ENCODE measurements at regions not wholly inside any gene's neighbourhood (a gene's known extent, or its start where the extent isn't known, plus 50 kb on each side); places are given as distances from the start of the nearest gene placed in this dataset.

- DNase-seq: no peak
These were observed 56.6 kb downstream of the HLA-G start for GRCh38 chr6:29884261-29884660.

GRCh38 chr6:29886701-29887100 is 55.6 kb upstream of the HLA-A start:
- no peak for DNase-seq

GRCh38 chr6:29887330-29887818 is 55.0 kb upstream of the HLA-A start:
- peak; percentile 45 for DNase-seq

GRCh38 chr6:29887819-29888776 is 54.2 kb upstream of the HLA-A start:
- peak; percentile 80 for DNase-seq

All from activated gamma-delta T cell treated with Interleukin-2 at 50 U/mL for 16 hours (primary cell).